ENCODE measurements at regions not wholly inside any gene's neighbourhood (a gene's known extent, or its start where the extent isn't known, plus 50 kb on each side); places are given as distances from the start of the nearest gene placed in this dataset.
A peak's percentile ranks its signal among the peaks of the same experiment; 100 is the strongest.

DNA sequence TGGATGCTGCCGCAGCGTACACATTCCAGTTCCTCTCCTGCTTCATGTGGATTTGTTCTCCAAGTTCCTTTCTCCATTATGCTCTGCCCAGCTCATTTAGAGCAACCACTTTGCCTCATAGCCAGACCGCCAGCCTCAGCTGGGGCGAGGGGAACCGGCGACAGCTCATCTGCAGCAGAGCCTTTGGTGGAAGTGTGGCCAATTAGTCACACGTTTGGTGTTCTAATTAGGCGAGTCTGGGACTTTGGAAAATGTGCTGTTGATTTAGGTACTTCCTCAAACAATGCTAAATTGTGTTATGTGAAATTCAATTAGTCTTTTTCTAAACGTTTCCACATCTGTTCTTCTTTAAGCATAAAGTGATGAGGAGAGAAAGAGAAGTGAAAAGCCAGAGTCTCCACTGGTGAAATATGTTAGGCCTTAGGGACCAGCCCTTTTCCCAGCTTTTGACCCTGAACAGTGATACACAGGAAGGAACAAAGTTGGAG is 217.9 kb downstream of the TBX18 start:
- DNase-seq (ENCODE audit: low read depth) = peak; percentile 39
- TF ChIP-seq, protein P1, sequence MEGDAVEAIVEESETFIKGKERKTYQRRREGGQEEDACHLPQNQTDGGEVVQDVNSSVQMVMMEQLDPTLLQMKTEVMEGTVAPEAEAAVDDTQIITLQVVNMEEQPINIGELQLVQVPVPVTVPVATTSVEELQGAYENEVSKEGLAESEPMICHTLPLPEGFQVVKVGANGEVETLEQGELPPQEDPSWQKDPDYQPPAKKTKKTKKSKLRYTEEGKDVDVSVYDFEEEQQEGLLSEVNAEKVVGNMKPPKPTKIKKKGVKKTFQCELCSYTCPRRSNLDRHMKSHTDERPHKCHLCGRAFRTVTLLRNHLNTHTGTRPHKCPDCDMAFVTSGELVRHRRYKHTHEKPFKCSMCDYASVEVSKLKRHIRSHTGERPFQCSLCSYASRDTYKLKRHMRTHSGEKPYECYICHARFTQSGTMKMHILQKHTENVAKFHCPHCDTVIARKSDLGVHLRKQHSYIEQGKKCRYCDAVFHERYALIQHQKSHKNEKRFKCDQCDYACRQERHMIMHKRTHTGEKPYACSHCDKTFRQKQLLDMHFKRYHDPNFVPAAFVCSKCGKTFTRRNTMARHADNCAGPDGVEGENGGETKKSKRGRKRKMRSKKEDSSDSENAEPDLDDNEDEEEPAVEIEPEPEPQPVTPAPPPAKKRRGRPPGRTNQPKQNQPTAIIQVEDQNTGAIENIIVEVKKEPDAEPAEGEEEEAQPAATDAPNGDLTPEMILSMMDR (conservative IDR thresholded peaks at IDR 0.05; ENCODE audit: low read depth, low read length) = no peak
- no peak overlapping the region for H3K4me3 ChIP-seq (ENCODE audit: low read depth, low read length)

DNA sequence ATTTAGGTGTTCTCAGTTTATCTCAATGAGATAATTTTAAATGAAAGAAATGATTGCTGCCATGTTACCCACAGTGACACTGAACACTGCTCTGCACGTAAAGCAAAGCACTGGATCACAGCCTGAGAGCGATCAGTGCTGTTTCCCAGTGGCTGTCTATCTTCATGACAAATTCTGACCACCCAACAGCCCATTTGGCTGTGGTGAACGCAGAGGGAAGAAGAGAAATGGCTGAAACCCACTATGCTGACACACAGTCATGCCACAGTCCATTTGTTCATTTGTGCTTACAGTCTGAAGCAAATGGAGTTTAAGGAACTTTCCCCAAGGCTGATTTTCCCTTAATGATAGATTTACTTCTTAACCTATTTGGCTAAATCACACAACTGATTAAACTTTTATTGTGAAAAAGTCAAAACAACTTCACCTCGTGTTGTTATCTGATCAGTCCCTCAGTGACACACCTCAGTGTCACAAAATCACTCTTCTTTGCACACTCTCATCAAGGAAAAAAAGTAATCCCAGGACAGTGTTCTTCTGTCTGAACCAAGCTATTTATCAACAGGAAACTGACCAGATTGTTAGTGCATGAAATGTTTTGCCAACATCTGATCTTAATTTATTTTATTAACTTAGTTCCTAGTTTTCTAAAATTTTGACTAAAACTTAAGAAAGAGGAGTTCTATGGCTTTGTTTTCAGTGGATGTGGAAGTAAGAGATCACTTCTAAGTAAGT is 225.1 kb downstream of the TBX18 start:
- no peak overlapping the region for H3K4me3 ChIP-seq (ENCODE audit: low read depth, low read length)
- TF ChIP-seq, protein P1 (conservative IDR thresholded peaks at IDR 0.05; ENCODE audit: low read depth, low read length) = no peak
- DNase-seq (ENCODE audit: low read depth) = no peak

DNA sequence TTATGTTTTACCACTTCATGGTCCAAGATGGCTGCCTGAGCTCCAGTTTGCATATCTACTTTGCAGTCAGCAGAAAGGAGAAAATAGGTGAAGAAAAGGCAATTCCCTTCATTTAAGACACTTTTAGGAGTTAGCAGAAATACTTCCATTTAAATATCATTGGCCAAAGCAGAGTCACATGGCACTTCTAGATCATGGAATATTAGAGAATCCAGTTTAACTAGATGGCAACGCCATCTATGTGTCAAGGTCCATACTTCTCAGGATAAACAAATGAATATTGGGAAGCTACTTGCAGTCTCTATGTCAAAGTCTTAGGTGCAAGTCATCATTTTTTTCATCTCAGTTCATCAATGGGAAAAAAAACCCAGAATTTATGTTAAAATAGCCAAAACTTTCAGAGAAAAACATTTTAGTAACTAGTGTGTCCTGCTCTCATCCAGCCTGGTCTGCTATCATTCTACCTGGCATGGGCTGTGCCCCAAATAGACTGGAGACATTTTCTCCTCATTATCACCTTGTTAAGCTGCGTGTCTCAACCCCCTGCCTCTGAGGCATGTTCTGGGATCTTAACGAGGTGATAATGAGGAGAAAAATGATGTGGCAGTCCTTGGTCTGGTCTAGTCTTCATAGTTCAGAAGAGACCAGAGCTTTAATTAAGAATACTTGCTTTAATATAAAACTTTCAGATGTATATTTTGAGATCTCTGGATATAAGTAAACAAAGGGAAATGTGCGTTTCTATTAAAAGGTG is 227.3 kb downstream of the TBX18 start:
- peak; percentile 29 for DNase-seq (ENCODE audit: low read depth)
- TF ChIP-seq, protein P1 (conservative IDR thresholded peaks at IDR 0.05; ENCODE audit: low read depth, low read length) = no peak
- no peak overlapping the region for H3K4me3 ChIP-seq (ENCODE audit: low read depth, low read length)

DNA sequence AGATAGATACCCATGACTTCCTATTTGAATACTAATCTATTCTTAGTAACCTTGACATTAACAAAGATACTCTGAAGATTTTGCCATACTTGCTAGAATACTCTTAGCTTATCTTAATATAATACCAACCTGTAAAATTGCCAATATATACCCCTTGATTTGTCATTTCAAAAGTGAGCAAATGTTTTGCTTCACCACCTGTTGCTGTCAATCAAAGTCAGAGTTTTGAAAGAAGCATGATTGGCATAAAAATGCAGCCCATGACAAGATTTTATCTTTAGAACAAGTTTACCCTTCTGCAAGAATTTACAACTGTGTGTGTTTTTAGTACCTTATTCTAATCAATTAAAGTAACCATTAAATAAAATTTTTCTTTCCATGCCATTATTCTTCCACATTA is 236.2 kb downstream of the TBX18 start:
- TF ChIP-seq, protein P1 (conservative IDR thresholded peaks at IDR 0.05; ENCODE audit: low read depth, low read length) = no peak
- DNase-seq (ENCODE audit: low read depth) = no peak

DNA sequence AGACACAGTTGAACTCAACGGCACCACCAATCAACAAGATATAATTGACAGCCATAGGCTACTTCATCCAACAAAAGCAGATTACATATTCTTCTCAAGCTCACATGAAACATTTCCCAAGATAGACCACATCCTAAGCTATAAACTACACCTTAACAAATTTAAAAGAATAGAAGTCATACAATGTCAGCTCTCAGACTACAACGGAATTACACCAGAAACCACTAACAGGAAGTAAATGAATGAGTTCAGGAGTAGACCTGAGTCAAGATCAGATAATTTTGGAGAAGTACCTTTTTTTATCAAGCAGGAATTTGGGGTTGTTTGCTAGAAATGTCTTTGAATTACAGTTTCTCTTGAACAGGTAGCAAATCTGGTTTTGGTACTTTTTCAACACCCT is 237.8 kb downstream of the TBX18 start:
- TF ChIP-seq, protein P1 (conservative IDR thresholded peaks at IDR 0.05; ENCODE audit: low read depth, low read length) = no peak
- no peak for DNase-seq (ENCODE audit: low read depth)
- H3K4me3 ChIP-seq (ENCODE audit: low read depth, low read length) = no peak overlapping the region

More for the DNA sequence above, 236.2 kb downstream of the TBX18 start:
- H3K4me3 ChIP-seq (ENCODE audit: low read depth, low read length) = no peak overlapping the region

DNA sequence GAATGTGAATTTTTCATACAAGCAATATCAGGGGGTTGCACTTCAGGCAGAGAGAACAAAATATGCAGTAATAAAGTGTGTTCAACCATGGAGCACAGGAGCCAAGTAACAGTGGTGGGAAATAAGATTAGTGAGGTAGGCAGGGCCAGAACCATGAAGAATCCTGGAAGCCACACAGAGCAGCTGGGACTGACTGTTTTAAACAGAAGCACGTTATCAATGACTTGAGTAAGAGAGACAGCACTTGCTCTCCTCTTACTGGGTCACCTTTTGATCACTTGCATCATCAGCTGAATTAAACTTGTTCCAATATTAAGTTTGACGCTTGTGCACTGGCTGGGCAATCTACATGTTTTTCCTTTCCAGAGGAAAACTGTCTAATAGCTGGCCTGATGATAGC is 238.5 kb downstream of the TBX18 start:
- H3K4me3 ChIP-seq (ENCODE audit: low read depth, low read length) = no peak overlapping the region
- TF ChIP-seq, protein P1 (conservative IDR thresholded peaks at IDR 0.05; ENCODE audit: low read depth, low read length) = no peak
- no peak for DNase-seq (ENCODE audit: low read depth)
